ENCODE measurements at regions not wholly inside any gene's neighbourhood (a gene's known extent, or its start where the extent isn't known, plus 50 kb on each side); places are given as distances from the start of the nearest gene placed in this dataset.

GRCh38 chr16:13507530-13507929 lies 412.4 kb upstream of the ERCC4 start:
- TF ChIP-seq EP300 (IDR thresholded peaks at IDR 0.05; ENCODE audit: borderline replicate concordance in 1 of 2, low read depth in 1 of 2, low read length in 1 of 2): no peak
- no peak for TF ChIP-seq CTCF (IDR thresholded peaks at IDR 0.05)
- no peak for TF ChIP-seq NFIC (IDR thresholded peaks at IDR 0.05; ENCODE audit: borderline replicate concordance)
- TF ChIP-seq SIN3A (IDR thresholded peaks at IDR 0.05; ENCODE audit: borderline replicate concordance, low read depth, low read length): no peak
- no peak for TF ChIP-seq JUND (IDR thresholded peaks at IDR 0.05)
- no peak for TF ChIP-seq YY1 (IDR thresholded peaks at IDR 0.05; ENCODE audit: low read depth)
- TF ChIP-seq GATA2 (CRISPR knock-in tag; IDR thresholded peaks at IDR 0.05): no peak
- TF ChIP-seq PBX3 (IDR thresholded peaks at IDR 0.05): no peak
- no peak for TF ChIP-seq GABPA (IDR thresholded peaks at IDR 0.05; ENCODE audit: low read depth)
- no peak for TF ChIP-seq FOXM1 (IDR thresholded peaks at IDR 0.05; ENCODE audit: low read depth)
- TF ChIP-seq MEF2A (IDR thresholded peaks at IDR 0.05; ENCODE audit: borderline replicate concordance, low read depth): no peak

Data from SK-N-SH (cell line).